Globus pallidus (tissue), 1 donor: ENCODE measurements at regions not wholly inside any gene's neighbourhood (a gene's known extent, or its start where the extent isn't known, plus 50 kb on each side); places are given as distances from the start of the nearest gene placed in this dataset.
"Not testable (repeated sequence)": the region's sequence is repeated elsewhere in the genome, so short reads cannot be mapped to it uniquely, and the experiment has no call there.

Experiments
- DNase-seq: peaks from one replicate; pipeline ENCODE4 v3.0.0-alpha.2; 2015; ENCODE audit warnings: low spot score

DNA sequence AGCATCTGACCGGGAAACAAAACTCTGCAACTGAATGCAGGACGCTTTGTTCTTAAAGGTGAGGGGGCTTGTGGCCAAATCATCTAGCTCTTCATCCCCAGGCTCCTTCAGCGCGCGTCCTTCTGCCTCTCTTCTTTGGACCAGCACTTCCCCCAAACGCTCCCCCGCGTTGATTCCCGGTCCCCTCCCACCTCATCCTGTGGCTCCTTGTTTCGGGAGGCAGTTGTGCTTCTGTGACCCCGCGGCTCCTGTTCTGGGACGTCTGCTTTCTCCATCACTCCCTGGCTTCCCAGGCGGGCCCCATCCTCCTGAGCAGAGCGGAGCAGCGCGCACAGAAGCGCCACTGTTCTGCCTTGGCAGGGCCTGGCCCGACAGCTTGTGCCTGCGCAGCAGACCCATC is 109.7 kb upstream of the ZNG1E start:
- not testable (repeated sequence) for DNase-seq

DNA sequence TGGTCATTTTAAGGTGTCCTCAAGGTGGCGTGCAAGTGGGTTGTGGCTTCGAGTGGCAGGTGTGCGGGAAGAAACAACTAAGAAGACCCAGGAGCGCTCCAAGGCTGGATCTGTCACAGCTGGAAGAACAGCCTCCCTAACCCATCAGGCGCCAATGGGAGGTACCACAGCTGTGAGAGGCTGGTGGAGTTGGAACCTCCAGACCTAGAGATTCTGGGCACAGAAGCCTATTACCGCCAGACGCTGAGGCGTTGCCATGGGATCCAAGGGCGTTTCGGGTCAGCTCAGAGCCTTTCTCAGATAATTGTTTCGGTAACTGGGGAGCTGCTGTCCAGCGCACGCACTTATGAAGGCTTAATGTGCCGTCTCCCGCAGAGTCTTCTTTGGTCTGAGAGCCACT is 156.7 kb upstream of the ZNG1E start:
- not testable (repeated sequence) for DNase-seq

- DNase-seq, result not testable (repeated sequence)
These were observed 161.3 kb upstream of the ZNG1E start for GRCh38 chr9:65514465-65514864.

- DNase-seq, result not testable (repeated sequence)
These were observed 167.8 kb upstream of the ZNG1E start for GRCh38 chr9:65507897-65508296.

DNA sequence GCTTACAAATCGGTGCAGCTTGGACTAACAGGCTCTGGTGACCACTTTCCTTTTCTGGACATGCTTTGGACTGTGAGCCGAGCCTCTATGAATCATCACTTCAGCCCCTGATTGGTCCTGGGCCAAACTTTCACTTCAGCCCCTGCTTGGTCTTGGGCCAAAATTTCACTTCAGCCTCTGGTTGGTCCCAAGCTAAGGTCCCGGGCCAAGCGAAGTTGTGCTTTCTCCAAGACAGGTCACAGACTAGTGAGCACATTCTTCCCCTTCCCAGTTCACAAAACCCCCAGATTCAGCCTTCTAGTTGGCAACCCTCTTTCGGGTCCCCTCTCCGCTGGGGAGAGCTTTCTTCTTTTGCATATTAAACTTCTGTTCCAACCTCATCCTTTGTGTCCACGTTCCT is 171.0 kb upstream of the ZNG1E start:
- DNase-seq, result not testable (repeated sequence)

DNA sequence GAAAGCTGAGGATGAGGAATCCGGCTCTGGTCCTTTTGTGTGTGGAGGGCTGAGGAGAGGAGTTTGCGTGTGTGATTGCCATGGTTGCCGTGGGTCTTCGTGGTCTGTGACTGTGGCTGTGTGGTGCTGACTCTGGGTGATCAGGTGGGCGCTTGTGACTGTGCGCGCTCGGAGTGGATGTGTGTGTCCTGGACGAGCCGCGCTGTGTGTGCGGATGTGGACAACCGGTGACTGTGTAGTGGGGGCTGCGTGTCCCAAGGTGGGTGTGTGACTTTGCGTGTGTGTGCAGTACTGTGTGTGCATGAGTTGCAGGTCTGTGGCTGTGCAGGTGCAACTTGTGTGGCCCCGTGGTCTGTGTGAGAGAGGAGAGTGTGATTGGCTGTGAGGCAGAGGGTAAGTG is 172.0 kb upstream of the ZNG1E start:
- not testable (repeated sequence) for DNase-seq

- DNase-seq, result not testable (repeated sequence)
These were observed 192.8 kb upstream of the ZNG1E start for GRCh38 chr9:65482890-65483289.

DNA sequence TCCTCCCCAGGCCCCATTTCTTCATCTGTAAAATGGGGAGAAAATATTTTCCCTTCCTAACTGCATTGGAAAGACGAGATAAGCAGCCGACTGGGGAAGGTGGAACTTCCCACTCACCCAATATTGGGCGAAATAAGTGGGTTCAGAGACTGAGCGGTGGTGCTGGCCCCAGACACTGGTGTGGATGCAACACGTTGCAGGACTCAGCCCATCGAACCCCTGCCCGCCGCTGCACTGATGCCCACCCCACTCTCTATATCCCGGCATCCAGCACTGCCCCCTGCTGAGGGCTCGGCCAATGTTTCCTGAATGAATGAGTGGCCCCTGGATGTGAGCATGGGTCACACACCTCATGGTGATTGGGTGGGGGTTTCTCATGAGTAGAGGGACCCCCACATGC is 194.4 kb upstream of the ZNG1E start:
- not testable (repeated sequence) for DNase-seq

- not testable (repeated sequence) for DNase-seq
These were observed 189.9 kb upstream of the FOXD4L5 start for GRCh38 chr9:65474891-65475290.

DNA sequence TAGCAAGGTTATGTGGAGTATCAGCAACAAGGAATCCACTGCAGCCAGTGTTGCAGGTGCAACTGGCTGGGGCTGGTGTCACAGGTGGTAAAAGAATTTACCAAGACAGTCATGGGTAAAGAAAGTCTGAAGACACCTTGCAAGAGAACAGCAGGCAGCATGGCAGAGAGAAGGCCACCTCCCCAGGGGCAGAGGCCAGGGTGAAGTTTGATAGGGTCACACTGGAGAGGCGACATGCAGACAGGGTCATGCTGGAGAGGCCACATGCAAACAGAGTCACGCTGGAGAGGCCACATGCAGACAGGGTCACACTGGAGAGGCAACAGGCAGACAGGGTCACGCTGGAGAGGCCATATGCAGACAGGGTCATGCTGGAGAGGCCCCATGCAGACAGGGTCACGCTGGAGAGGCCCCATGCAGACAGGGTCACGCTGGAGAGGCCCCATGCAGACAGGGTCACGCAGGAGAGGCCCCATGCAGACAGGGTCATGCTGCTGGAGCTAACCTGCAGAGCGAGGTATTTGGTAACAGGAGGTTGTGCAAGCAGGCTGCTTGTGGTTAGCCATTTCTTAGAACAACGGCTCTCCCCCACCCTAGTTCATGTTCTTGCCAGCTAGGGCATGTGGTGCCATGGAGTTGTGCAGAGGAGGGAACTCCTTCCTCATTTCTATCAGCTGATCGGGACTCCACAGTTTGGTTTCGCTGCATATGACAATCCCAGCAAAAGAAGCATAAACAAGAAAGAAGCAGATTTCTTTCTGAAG is 188.2 kb upstream of the FOXD4L5 start:
- not testable (repeated sequence) for DNase-seq

- not testable (repeated sequence) for DNase-seq
These were observed 186.1 kb upstream of the FOXD4L5 start for GRCh38 chr9:65471106-65471505.

DNA sequence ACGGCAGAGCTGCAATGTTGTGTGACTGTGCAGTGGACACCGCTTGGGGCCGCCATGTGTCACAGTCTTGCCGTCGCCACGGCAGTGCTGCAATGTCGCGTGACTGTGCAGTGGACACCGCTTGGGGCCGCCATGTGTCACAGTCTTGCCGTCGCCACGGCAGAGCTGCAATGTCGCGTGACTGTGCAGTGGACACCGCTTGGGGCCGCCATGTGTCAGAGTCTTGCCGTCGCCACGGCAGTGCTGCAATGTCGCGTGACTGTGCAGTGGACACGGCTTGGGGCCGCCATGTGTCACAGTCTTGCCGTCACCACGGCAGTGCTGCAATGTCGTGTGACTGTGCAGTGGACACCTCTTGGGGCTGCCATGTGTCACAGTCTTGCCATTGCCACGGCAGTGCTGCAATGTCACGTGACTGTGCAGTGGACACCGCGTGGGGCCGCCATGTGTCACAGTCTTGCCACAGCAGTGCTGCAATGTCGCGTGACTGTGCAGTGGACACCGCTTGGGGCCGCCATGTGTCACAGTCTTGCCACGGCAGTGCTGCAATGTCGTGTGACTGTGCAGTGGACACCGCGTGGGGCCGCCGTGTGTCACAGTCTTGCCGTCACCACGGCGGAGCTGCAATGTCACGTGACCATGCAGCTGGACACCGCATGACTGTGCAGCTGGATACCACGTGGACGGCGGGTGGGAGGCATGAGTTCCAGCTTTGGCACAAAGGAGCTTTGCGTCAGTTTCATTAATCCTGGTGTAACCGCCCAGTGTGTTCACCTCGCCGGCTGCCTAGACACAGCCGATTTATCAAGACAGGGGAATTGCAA is 182.1 kb upstream of the FOXD4L5 start:
- not testable (repeated sequence) for DNase-seq

- not testable (repeated sequence) for DNase-seq
These were observed 180.4 kb upstream of the FOXD4L5 start for GRCh38 chr9:65465246-65465895.

- DNase-seq, result not testable (repeated sequence)
These were observed 177.5 kb upstream of the FOXD4L5 start for GRCh38 chr9:65462476-65462875.

DNA sequence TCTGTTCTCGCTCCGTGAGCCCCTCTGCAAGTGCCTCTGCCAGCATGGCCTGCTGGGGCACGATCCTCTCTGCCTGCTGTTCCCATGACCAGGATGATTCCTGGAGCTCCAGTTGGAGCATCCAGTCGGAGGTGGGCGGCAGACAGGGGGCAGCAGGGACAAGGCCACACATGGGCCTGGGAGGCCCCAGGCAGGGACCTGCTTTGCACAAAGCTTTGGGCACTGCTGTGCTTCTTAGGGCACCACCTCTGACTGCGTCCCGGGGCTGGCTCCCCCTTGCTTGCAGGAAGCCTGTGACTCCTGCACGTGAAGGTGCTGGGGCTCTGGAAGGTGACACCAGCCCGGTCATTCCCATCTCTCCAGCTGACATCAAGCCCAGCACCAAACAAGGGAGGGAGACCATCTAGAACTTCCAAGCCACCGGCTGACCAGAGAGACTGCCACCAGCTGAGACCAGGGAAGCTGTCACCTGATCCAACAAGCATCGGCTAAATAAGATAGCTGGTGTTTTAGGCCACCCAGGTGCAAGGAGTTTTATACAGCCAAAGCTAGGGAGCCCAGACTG is 174.8 kb upstream of the FOXD4L5 start:
- no peak for DNase-seq

DNA sequence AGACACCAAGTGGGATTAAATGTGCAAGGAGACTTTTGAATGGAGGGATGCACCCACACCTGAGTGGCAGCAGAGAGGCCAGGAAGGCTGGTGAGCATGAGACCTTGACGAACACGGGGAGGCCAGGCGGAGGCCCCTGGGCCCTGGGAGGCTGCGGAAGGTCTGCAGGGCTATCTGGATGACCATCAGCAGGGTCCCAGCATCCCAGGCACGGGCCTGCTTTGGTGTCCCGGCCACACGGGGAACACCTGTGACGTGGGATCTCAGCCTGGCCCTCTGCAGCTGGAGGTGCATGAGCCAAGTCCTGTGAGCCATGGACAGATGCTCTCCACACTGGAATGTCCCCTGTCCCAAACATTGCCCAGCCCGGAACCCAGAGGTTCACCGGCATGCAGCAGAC is 174.0 kb upstream of the FOXD4L5 start:
- no peak for DNase-seq

GRCh38 chr9:65458465-65458864 is 173.5 kb upstream of the FOXD4L5 start:
- no peak for DNase-seq

DNA sequence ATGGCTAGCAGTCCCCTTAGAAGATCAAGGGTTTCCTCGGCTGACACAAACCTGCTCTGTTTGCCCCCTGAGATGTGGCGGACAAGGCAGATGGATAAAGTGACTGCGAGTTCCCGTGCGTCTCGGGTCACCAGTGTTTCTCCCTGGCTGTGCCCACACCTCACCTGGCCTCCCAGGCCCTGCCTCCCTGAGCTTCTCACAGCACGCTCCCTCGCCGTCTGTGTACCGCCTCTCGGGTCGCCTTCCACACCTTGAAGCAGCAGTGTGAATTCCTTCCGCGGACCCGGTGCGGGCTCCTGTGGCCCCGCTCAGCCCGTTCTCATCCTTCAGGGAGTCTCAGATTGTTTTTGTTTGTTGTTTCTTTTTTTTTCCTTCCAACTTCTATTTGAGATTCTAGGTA is 172.0 kb upstream of the FOXD4L5 start:
- DNase-seq, result not testable (repeated sequence)

- not testable (repeated sequence) for DNase-seq
These were observed 171.0 kb upstream of the FOXD4L5 start for GRCh38 chr9:65455751-65456647.

GRCh38 chr9:65455136-65455535 is 170.1 kb upstream of the FOXD4L5 start:
- DNase-seq, result not testable (repeated sequence)

GRCh38 chr9:65454666-65455065 is 169.7 kb upstream of the FOXD4L5 start:
- DNase-seq, result not testable (repeated sequence)
